ENCODE measurements at regions not wholly inside any gene's neighbourhood (a gene's known extent, or its start where the extent isn't known, plus 50 kb on each side); places are given as distances from the start of the nearest gene placed in this dataset.

DNA sequence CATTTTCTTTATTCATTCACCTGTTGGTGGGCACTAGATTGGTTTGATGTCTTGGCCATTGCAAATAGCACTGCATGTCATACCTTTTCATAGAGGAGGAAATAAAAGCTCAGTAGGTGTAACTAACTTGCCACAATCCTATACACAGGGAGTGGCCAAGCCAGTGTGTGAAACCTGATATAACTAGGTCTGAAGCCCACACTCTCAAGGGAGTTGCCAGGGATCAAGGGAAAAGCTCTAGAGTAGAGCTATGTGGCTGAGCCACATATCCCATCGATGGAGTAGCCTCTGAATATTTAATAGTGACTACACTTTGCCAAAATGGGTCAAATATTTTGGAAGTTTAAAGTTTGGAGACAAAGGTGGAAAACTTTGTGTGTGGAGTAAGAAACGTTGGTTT lies 66.1 kb upstream of the TSHZ3 start:
- no peaks in the 10 kb centered on the region for H3K4me1 ChIP-seq
- DNase-seq = no peak
- no peak for TF ChIP-seq CTCF (IDR thresholded peaks at IDR 0.05)
- TF ChIP-seq POLR2A (IDR thresholded peaks at IDR 0.05) = no peak
- intact Hi-C loops (cut with DNase I; ENCODE audit: low total_unique reads) = no loop called here
- WGBS, 2 donors = 55 to 76% methylated on average over 2 of the region's 2 CpGs
- no peak overlapping the region for H3K27ac ChIP-seq
- H3K27me3 ChIP-seq = no peaks in the 10 kb centered on the region
- H3K9me3 ChIP-seq = no peaks in the 10 kb centered on the region
- no peak overlapping the region for H3K4me3 ChIP-seq
- H3K36me3 ChIP-seq (ENCODE audit: low read depth, missing control alignments) = no peaks in the 10 kb centered on the region

GRCh38 chr19:31416548-31416947 lies 67.3 kb upstream of the TSHZ3 start:
- H3K9me3 ChIP-seq = no peaks in the 10 kb centered on the region
- DNase-seq = no peak
- intact Hi-C loops (cut with DNase I; ENCODE audit: low total_unique reads) = no loop called here
- no peaks in the 10 kb centered on the region for H3K27me3 ChIP-seq
- no peaks in the 10 kb centered on the region for H3K36me3 ChIP-seq (ENCODE audit: low read depth, missing control alignments)
- H3K4me1 ChIP-seq = no peaks in the 10 kb centered on the region
- 84 to 90% methylated on average over 2 of the region's 2 CpGs for WGBS, 2 donors
- TF ChIP-seq CTCF (IDR thresholded peaks at IDR 0.05) = no peak
- TF ChIP-seq POLR2A (IDR thresholded peaks at IDR 0.05) = no peak
- H3K4me3 ChIP-seq = no peak overlapping the region
- no peak overlapping the region for H3K27ac ChIP-seq

GRCh38 chr19:31418055-31418454 lies 68.8 kb upstream of the TSHZ3 start:
- H3K4me3 ChIP-seq = no peak overlapping the region
- no peak overlapping the region for H3K27ac ChIP-seq
- no peaks in the 10 kb centered on the region for H3K36me3 ChIP-seq (ENCODE audit: low read depth, missing control alignments)
- H3K4me1 ChIP-seq = no peaks in the 10 kb centered on the region
- TF ChIP-seq POLR2A (IDR thresholded peaks at IDR 0.05) = no peak
- TF ChIP-seq CTCF (IDR thresholded peaks at IDR 0.05) = no peak
- no peaks in the 10 kb centered on the region for H3K9me3 ChIP-seq
- WGBS, 2 donors = 74 to 85% methylated on average over 6 of the region's 6 CpGs
- no peaks in the 10 kb centered on the region for H3K27me3 ChIP-seq
- DNase-seq = no peak
- intact Hi-C loops (cut with DNase I; ENCODE audit: low total_unique reads) = no loop called here

- Histone ChIP-seq H3K36me3 (ENCODE audit: low read depth, missing control alignments) (no peaks in the 10 kb centered on the region), H3K4me1 (no peaks in the 10 kb centered on the region), H3K4me3 (no peak overlapping the region), H3K27me3 (no peaks in the 10 kb centered on the region), H3K9me3 (no peaks in the 10 kb centered on the region), H3K27ac (no peak overlapping the region)
- TF ChIP-seq POLR2A (IDR thresholded peaks at IDR 0.05) = no peak
- 76 to 80% methylated on average over 8 of the region's 8 CpGs for WGBS, 2 donors
- DNase-seq = no peak
- intact Hi-C loops (cut with DNase I; ENCODE audit: low total_unique reads) = no loop called here
Measured at GRCh38 chr19:31418692-31419430, 69.6 kb upstream of the TSHZ3 start.

DNA sequence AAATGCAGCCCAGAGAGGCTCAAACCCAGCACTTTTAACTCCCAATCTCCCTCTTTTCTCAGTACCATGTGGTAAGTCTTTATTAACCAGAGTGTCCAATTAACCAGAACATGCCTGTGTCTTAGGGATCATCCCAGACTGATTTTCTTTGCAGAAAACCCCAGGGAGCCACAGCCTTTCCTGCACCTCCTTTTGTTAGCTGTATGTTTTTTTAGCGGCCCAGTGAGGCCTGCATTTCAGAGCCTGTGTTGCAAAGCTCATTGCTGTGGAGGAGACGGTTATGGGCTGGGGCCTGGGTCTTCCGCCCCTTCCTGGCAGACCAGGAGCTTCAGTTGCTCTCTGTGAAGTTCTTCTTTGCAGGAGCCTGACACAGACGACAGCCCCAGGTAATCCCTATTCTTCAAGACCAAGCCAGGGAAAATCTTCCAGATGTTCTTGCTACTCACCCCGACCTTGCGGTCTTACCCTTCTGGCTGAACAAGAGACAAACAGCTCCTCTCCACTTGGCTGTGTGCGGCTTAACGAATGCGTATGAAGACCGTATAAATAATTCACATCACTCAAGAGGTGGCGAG lies 70.7 kb upstream of the TSHZ3 start:
- WGBS, 2 donors = 82 to 87% methylated on average over 10 to 11 of the region's 11 CpGs
- DNase-seq = no peak
- H3K4me3 ChIP-seq = no peak overlapping the region
- H3K27ac ChIP-seq = no peak overlapping the region
- TF ChIP-seq CTCF (IDR thresholded peaks at IDR 0.05) (no peak), POLR2A (IDR thresholded peaks at IDR 0.05) (no peak)
- no peaks in the 10 kb centered on the region for H3K4me1 ChIP-seq
- no peaks in the 10 kb centered on the region for H3K36me3 ChIP-seq (ENCODE audit: low read depth, missing control alignments)
- no peaks in the 10 kb centered on the region for H3K9me3 ChIP-seq
- intact Hi-C loops (cut with DNase I; ENCODE audit: low total_unique reads) = no loop called here
- no peaks in the 10 kb centered on the region for H3K27me3 ChIP-seq
